ENCODE measurements at regions not wholly inside any gene's neighbourhood (a gene's known extent, or its start where the extent isn't known, plus 50 kb on each side); places are given as distances from the start of the nearest gene placed in this dataset.

DNA sequence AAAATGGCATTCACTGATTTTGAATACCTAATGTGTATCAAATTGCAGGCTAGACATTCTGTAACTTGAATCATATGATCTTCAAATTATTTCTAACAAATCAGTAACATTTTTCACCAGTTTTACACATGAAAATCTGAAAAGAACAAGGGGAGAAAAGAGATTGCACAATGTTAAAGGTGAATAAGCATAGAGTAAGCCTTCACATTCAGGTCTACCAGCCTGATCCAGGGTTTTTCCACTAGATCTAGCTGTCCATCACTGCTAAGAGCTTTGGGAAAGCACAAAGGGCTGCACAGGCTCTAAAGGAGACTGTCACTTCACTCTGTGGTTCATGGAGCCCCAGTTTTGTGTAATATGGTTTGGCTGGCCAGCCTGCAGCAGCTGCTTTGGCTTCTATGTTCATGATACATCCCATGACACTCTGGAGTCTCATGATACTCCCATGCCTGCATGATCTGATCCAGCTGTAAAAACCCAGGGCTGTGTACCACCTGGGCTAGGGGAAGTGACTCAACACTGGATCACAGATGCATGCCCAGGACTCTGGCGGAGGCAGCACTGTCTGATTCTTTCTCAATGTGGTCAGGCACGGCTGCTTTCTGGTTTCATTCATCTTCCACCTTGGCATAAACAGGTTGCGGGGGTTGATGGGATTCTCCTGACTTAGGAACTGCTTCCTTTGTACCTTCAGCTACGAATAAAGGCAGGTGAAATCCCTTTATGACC is 859.7 kb downstream of the GALC start:
- H3K4me1 ChIP-seq (ENCODE audit: insufficient read depth, low read length) = no peaks in the 10 kb centered on the region
- no peaks in the 10 kb centered on the region for H3K36me3 Mint-ChIP-seq (ENCODE audit: low read depth)
- TF ChIP-seq, protein P1, sequence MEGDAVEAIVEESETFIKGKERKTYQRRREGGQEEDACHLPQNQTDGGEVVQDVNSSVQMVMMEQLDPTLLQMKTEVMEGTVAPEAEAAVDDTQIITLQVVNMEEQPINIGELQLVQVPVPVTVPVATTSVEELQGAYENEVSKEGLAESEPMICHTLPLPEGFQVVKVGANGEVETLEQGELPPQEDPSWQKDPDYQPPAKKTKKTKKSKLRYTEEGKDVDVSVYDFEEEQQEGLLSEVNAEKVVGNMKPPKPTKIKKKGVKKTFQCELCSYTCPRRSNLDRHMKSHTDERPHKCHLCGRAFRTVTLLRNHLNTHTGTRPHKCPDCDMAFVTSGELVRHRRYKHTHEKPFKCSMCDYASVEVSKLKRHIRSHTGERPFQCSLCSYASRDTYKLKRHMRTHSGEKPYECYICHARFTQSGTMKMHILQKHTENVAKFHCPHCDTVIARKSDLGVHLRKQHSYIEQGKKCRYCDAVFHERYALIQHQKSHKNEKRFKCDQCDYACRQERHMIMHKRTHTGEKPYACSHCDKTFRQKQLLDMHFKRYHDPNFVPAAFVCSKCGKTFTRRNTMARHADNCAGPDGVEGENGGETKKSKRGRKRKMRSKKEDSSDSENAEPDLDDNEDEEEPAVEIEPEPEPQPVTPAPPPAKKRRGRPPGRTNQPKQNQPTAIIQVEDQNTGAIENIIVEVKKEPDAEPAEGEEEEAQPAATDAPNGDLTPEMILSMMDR (IDR thresholded peaks at IDR 0.05) = no peak
- POLR2A ChIA-PET = no interaction called here
- ATAC-seq (ENCODE audit: poor library complexity) (no peak), DNase-seq (no peak)
- no peaks in the 10 kb centered on the region for H3K4me1 Mint-ChIP-seq (ENCODE audit: low read depth)
- no peak overlapping the region for H3K27ac Mint-ChIP-seq
- H3K4me3 Mint-ChIP-seq = no peak overlapping the region
- H3K27me3 ChIP-seq (ENCODE audit: control insufficient read depth in 1 of 2, insufficient read depth in 2 of 2, low read length in 2 of 2) = no peaks in the 10 kb centered on the region
- H3K27me3 Mint-ChIP-seq = no peaks in the 10 kb centered on the region
- no peaks in the 10 kb centered on the region for H3K36me3 ChIP-seq (ENCODE audit: insufficient read depth, low read length)
- no peak overlapping the region for H3K27ac ChIP-seq (ENCODE audit: low read depth in 1 of 2, low read length in 2 of 2)
- H3K9me3 Mint-ChIP-seq = peaks cover 5% of the 10 kb centered on the region
- no peak overlapping the region for H3K4me3 ChIP-seq (ENCODE audit: low read length)
- intact Hi-C loops (cut with DNase I, micrococcal nuclease) = no loop called here
- CTCF ChIA-PET = no interaction called here
- peaks cover 4 to 16% of the 10 kb centered on the region in 2 experiments for H3K9me3 ChIP-seq (ENCODE audit: control insufficient read depth in 1 of 2, insufficient read depth in 1 of 2, low read length in 2 of 2)

DNA sequence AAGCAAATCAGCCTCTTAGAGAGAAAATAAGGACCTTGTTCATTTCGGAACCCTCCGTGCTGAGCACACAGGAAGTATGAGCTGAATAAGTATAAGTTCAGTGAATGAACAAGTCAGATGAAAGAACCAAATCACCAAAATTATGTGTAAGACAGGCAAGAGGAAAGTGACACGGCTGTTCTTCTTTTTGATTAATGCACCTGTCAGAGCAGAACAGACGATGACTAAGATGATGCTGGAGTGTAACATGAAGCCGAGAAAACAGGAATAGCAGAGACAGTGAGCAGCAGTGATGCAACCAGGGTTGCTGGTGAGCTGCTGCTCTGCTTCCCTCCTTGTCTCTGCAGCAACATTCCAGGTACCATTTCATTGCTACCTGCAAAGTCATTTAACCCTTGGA is 861.1 kb downstream of the GALC start:
- Histone ChIP-seq H3K27me3 (ENCODE audit: control insufficient read depth in 1 of 2, insufficient read depth in 2 of 2, low read length in 2 of 2) (no peaks in the 10 kb centered on the region), H3K4me1 (ENCODE audit: insufficient read depth, low read length) (no peaks in the 10 kb centered on the region), H3K27ac (ENCODE audit: low read depth in 1 of 2, low read length in 2 of 2) (no peak overlapping the region), H3K4me3 (ENCODE audit: low read length) (no peak overlapping the region), H3K36me3 (ENCODE audit: insufficient read depth, low read length) (no peaks in the 10 kb centered on the region), H3K9me3 (ENCODE audit: control insufficient read depth in 1 of 2, insufficient read depth in 1 of 2, low read length in 2 of 2) (peaks cover 4 to 13% of the 10 kb centered on the region in 2 experiments)
- no peak for DNase-seq
- ATAC-seq (ENCODE audit: poor library complexity) = no peak
- CTCF ChIA-PET = no interaction called here
- H3K36me3 Mint-ChIP-seq (ENCODE audit: low read depth) = no peaks in the 10 kb centered on the region
- H3K27ac Mint-ChIP-seq = no peak overlapping the region
- TF ChIP-seq, protein P1 (IDR thresholded peaks at IDR 0.05) = no peak
- intact Hi-C loops (cut with DNase I, micrococcal nuclease) = no loop called here
- no peak overlapping the region for H3K4me3 Mint-ChIP-seq
- POLR2A ChIA-PET = no interaction called here
- no peaks in the 10 kb centered on the region for H3K4me1 Mint-ChIP-seq (ENCODE audit: low read depth)
- no peaks in the 10 kb centered on the region for H3K27me3 Mint-ChIP-seq
- peaks cover 5% of the 10 kb centered on the region for H3K9me3 Mint-ChIP-seq

DNA sequence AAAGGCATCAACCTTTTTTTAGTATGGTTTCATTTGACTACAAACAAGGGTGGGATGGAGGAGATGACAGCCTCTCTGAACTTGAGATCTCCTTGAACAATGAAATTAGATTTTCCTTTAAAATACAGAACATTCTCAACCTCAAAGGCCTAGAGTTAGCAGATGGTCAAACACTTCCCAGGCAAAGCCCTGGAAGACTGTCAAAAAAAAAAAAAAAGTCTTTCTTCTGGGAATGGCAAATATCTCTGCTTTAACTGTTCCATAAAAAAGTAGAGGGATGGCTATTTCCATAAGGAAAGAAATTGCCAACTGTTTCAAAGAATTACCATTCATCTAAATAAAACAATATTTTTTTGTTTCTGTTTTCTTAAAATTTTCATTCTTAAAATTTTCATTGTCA is 870.8 kb downstream of the GALC start:
- Histone ChIP-seq H3K9me3 (ENCODE audit: control insufficient read depth in 1 of 2, insufficient read depth in 1 of 2, low read length in 2 of 2) (peaks cover 0 to 6% of the 10 kb centered on the region in 2 experiments), H3K4me1 (ENCODE audit: insufficient read depth, low read length) (no peaks in the 10 kb centered on the region), H3K27me3 (ENCODE audit: control insufficient read depth in 1 of 2, insufficient read depth in 2 of 2, low read length in 2 of 2) (no peaks in the 10 kb centered on the region), H3K4me3 (ENCODE audit: low read length) (no peak overlapping the region), H3K27ac (ENCODE audit: low read depth in 1 of 2, low read length in 2 of 2) (no peak overlapping the region), H3K36me3 (ENCODE audit: insufficient read depth, low read length) (no peaks in the 10 kb centered on the region)
- ChIA-PET CTCF (no interaction called here), POLR2A (no interaction called here)
- H3K9me3 Mint-ChIP-seq = peaks cover 6% of the 10 kb centered on the region
- H3K27me3 Mint-ChIP-seq = no peaks in the 10 kb centered on the region
- H3K27ac Mint-ChIP-seq = no peak overlapping the region
- DNase-seq (no peak), ATAC-seq (ENCODE audit: poor library complexity) (no peak)
- no peaks in the 10 kb centered on the region for H3K4me1 Mint-ChIP-seq (ENCODE audit: low read depth)
- no peaks in the 10 kb centered on the region for H3K36me3 Mint-ChIP-seq (ENCODE audit: low read depth)
- TF ChIP-seq, protein P1 (IDR thresholded peaks at IDR 0.05) = no peak
- intact Hi-C loops (cut with DNase I, micrococcal nuclease) = no loop called here
- H3K4me3 Mint-ChIP-seq = no peak overlapping the region
